ENCODE measurements at regions not wholly inside any gene's neighbourhood (a gene's known extent, or its start where the extent isn't known, plus 50 kb on each side); places are given as distances from the start of the nearest gene placed in this dataset.

GRCh38 chr11:105321696-105322095 is 182.1 kb upstream of the CARD18 start:
- no CpG with 5 or more reads among the region's 2 CpGs for WGBS (ENCODE audit: extremely low coverage, insufficient coverage, low lambda C conversion rate)
- Histone ChIP-seq H3K79me1 (ENCODE audit: low read length) (no peaks in the 10 kb centered on the region), H2BK15ac (replicated peaks; ENCODE audit: low read depth) (no peak overlapping the region)

GRCh38 chr11:105315287-105315686 is 175.7 kb upstream of the CARD18 start:
- no peak overlapping the region for H3K27ac ChIP-seq (ENCODE audit: low read depth, low read length)
- H3K4me2 ChIP-seq (ENCODE audit: low read length), result no peak overlapping the region
- H2AK5ac ChIP-seq (ENCODE audit: low read length), result no peak overlapping the region
- no peak overlapping the region for H3K4ac ChIP-seq (ENCODE audit: low read depth, low read length)
- H3K56ac ChIP-seq (ENCODE audit: low read length), result no peak overlapping the region
- DNase-seq, result peak; percentile 45
- H4K5ac ChIP-seq (ENCODE audit: low read length), result no peak overlapping the region
- H3K4me1 ChIP-seq (ENCODE audit: control insufficient read depth, low read depth, low read length), result no peaks in the 10 kb centered on the region
- H2BK5ac ChIP-seq (ENCODE audit: low read length), result no peak overlapping the region
- no peaks in the 10 kb centered on the region for H3K79me2 ChIP-seq (ENCODE audit: control insufficient read depth, insufficient read depth, low read length)
- H3K18ac ChIP-seq (ENCODE audit: low read length), result no peak overlapping the region
- H2BK120ac ChIP-seq (ENCODE audit: low read depth, low read length), result no peak overlapping the region
- H3K36me3 ChIP-seq (ENCODE audit: control insufficient read depth, insufficient read depth, low read length), result no peaks in the 10 kb centered on the region
- H3K4me3 ChIP-seq (ENCODE audit: low read length), result no peak overlapping the region
- no peak overlapping the region for H3K9ac ChIP-seq (ENCODE audit: low read length)
- no peaks in the 10 kb centered on the region for H3K27me3 ChIP-seq (ENCODE audit: insufficient read depth, low read length, poor library complexity)
- no CpG with 5 or more reads among the region's 2 CpGs for WGBS (ENCODE audit: extremely low coverage, insufficient coverage, low lambda C conversion rate)
- no peak overlapping the region for H2BK15ac ChIP-seq (replicated peaks; ENCODE audit: low read depth)
- no peak overlapping the region for H4K8ac ChIP-seq (ENCODE audit: low read depth, low read length)
- no peak overlapping the region for H3K23ac ChIP-seq (ENCODE audit: low read length)
- no peaks in the 10 kb centered on the region for H3K79me1 ChIP-seq (ENCODE audit: low read length)

More at GRCh38 chr11:105321696-105322095, 182.1 kb upstream of the CARD18 start:
- no peak overlapping the region for H2AK5ac ChIP-seq (ENCODE audit: low read length)
- H3K36me3 ChIP-seq (ENCODE audit: control insufficient read depth, insufficient read depth, low read length), result no peaks in the 10 kb centered on the region
- no peak overlapping the region for H4K5ac ChIP-seq (ENCODE audit: low read length)
- H3K4ac ChIP-seq (ENCODE audit: low read depth, low read length), result no peak overlapping the region
- H3K56ac ChIP-seq (ENCODE audit: low read length), result no peak overlapping the region
- H3K23ac ChIP-seq (ENCODE audit: low read length), result no peak overlapping the region
- DNase-seq, result no peak
- H2BK120ac ChIP-seq (ENCODE audit: low read depth, low read length), result no peak overlapping the region
- H4K8ac ChIP-seq (ENCODE audit: low read depth, low read length), result no peak overlapping the region
- H3K4me1 ChIP-seq (ENCODE audit: control insufficient read depth, low read depth, low read length), result no peaks in the 10 kb centered on the region
- H3K18ac ChIP-seq (ENCODE audit: low read length), result no peak overlapping the region
- H3K4me2 ChIP-seq (ENCODE audit: low read length), result no peak overlapping the region
- H3K4me3 ChIP-seq (ENCODE audit: low read length), result no peak overlapping the region
- no peak overlapping the region for H3K27ac ChIP-seq (ENCODE audit: low read depth, low read length)
- no peak overlapping the region for H2BK5ac ChIP-seq (ENCODE audit: low read length)
- no peaks in the 10 kb centered on the region for H3K27me3 ChIP-seq (ENCODE audit: insufficient read depth, low read length, poor library complexity)
- no peak overlapping the region for H3K9ac ChIP-seq (ENCODE audit: low read length)
- H3K79me2 ChIP-seq (ENCODE audit: control insufficient read depth, insufficient read depth, low read length), result no peaks in the 10 kb centered on the region

GRCh38 chr11:105312266-105312665 is 172.7 kb upstream of the CARD18 start:
- H3K36me3 ChIP-seq (ENCODE audit: control insufficient read depth, insufficient read depth, low read length), result no peaks in the 10 kb centered on the region
- no peak overlapping the region for H3K56ac ChIP-seq (ENCODE audit: low read length)
- no peak overlapping the region for H3K4ac ChIP-seq (ENCODE audit: low read depth, low read length)
- no CpG with 5 or more reads among the region's 2 CpGs for WGBS (ENCODE audit: extremely low coverage, insufficient coverage, low lambda C conversion rate)
- no peak for DNase-seq
- H3K23ac ChIP-seq (ENCODE audit: low read length), result no peak overlapping the region
- no peaks in the 10 kb centered on the region for H3K4me1 ChIP-seq (ENCODE audit: control insufficient read depth, low read depth, low read length)
- no peak overlapping the region for H3K4me2 ChIP-seq (ENCODE audit: low read length)
- H2AK5ac ChIP-seq (ENCODE audit: low read length), result no peak overlapping the region
- no peaks in the 10 kb centered on the region for H3K27me3 ChIP-seq (ENCODE audit: insufficient read depth, low read length, poor library complexity)
- H3K4me3 ChIP-seq (ENCODE audit: low read length), result no peak overlapping the region
- H3K79me1 ChIP-seq (ENCODE audit: low read length), result no peaks in the 10 kb centered on the region
- no peak overlapping the region for H3K18ac ChIP-seq (ENCODE audit: low read length)
- no peak overlapping the region for H4K5ac ChIP-seq (ENCODE audit: low read length)
- no peak overlapping the region for H2BK120ac ChIP-seq (ENCODE audit: low read depth, low read length)
- no peak overlapping the region for H2BK15ac ChIP-seq (replicated peaks; ENCODE audit: low read depth)
- H3K27ac ChIP-seq (ENCODE audit: low read depth, low read length), result no peak overlapping the region
- no peak overlapping the region for H3K9ac ChIP-seq (ENCODE audit: low read length)
- H4K8ac ChIP-seq (ENCODE audit: low read depth, low read length), result no peak overlapping the region
- no peaks in the 10 kb centered on the region for H3K79me2 ChIP-seq (ENCODE audit: control insufficient read depth, insufficient read depth, low read length)
- H2BK5ac ChIP-seq (ENCODE audit: low read length), result no peak overlapping the region

- Histone ChIP-seq H3K4ac (ENCODE audit: low read depth, low read length) (no peak overlapping the region), H3K56ac (ENCODE audit: low read length) (no peak overlapping the region), H3K4me2 (ENCODE audit: low read length) (no peak overlapping the region), H4K8ac (ENCODE audit: low read depth, low read length) (no peak overlapping the region), H3K18ac (ENCODE audit: low read length) (no peak overlapping the region), H3K27me3 (ENCODE audit: insufficient read depth, low read length, poor library complexity) (no peaks in the 10 kb centered on the region), H3K79me1 (ENCODE audit: low read length) (no peaks in the 10 kb centered on the region), H3K27ac (ENCODE audit: low read depth, low read length) (no peak overlapping the region), H2BK15ac (replicated peaks; ENCODE audit: low read depth) (no peak overlapping the region), H2BK5ac (ENCODE audit: low read length) (no peak overlapping the region), H4K5ac (ENCODE audit: low read length) (no peak overlapping the region), H3K4me1 (ENCODE audit: control insufficient read depth, low read depth, low read length) (no peaks in the 10 kb centered on the region), H2AK5ac (ENCODE audit: low read length) (no peak overlapping the region), H3K4me3 (ENCODE audit: low read length) (no peak overlapping the region), H3K79me2 (ENCODE audit: control insufficient read depth, insufficient read depth, low read length) (no peaks in the 10 kb centered on the region), H3K23ac (ENCODE audit: low read length) (no peak overlapping the region), H2BK120ac (ENCODE audit: low read depth, low read length) (no peak overlapping the region), H3K9ac (ENCODE audit: low read length) (no peak overlapping the region), H3K36me3 (ENCODE audit: control insufficient read depth, insufficient read depth, low read length) (no peaks in the 10 kb centered on the region)
- WGBS (ENCODE audit: extremely low coverage, insufficient coverage, low lambda C conversion rate), result no CpG with 5 or more reads among the region's 3 CpGs
- DNase-seq, result no peak
Observed at GRCh38 chr11:105298630-105299029, 159.1 kb upstream of the CARD18 start.

GRCh38 chr11:105298174-105298573 is 158.6 kb upstream of the CARD18 start:
- WGBS (ENCODE audit: extremely low coverage, insufficient coverage, low lambda C conversion rate), result no CpG with 5 or more reads among the region's 2 CpGs
- Histone ChIP-seq H3K4ac (ENCODE audit: low read depth, low read length) (no peak overlapping the region), H3K4me2 (ENCODE audit: low read length) (no peak overlapping the region), H2BK15ac (replicated peaks; ENCODE audit: low read depth) (no peak overlapping the region), H3K4me1 (ENCODE audit: control insufficient read depth, low read depth, low read length) (no peaks in the 10 kb centered on the region), H3K23ac (ENCODE audit: low read length) (no peak overlapping the region), H4K8ac (ENCODE audit: low read depth, low read length) (no peak overlapping the region), H3K79me2 (ENCODE audit: control insufficient read depth, insufficient read depth, low read length) (no peaks in the 10 kb centered on the region), H2BK5ac (ENCODE audit: low read length) (no peak overlapping the region), H3K56ac (ENCODE audit: low read length) (no peak overlapping the region), H3K36me3 (ENCODE audit: control insufficient read depth, insufficient read depth, low read length) (no peaks in the 10 kb centered on the region), H2BK120ac (ENCODE audit: low read depth, low read length) (no peak overlapping the region), H3K9ac (ENCODE audit: low read length) (no peak overlapping the region), H3K27ac (ENCODE audit: low read depth, low read length) (no peak overlapping the region), H3K27me3 (ENCODE audit: insufficient read depth, low read length, poor library complexity) (no peaks in the 10 kb centered on the region), H3K79me1 (ENCODE audit: low read length) (no peaks in the 10 kb centered on the region), H3K18ac (ENCODE audit: low read length) (no peak overlapping the region), H3K4me3 (ENCODE audit: low read length) (no peak overlapping the region), H2AK5ac (ENCODE audit: low read length) (no peak overlapping the region), H4K5ac (ENCODE audit: low read length) (no peak overlapping the region)
- DNase-seq, result peak; percentile 17

- Histone ChIP-seq H2BK15ac (replicated peaks; ENCODE audit: low read depth) (no peak overlapping the region), H2BK5ac (ENCODE audit: low read length) (no peak overlapping the region), H3K4me2 (ENCODE audit: low read length) (no peak overlapping the region), H2AK5ac (ENCODE audit: low read length) (no peak overlapping the region), H3K79me1 (ENCODE audit: low read length) (no peaks in the 10 kb centered on the region), H3K56ac (ENCODE audit: low read length) (no peak overlapping the region), H3K9ac (ENCODE audit: low read length) (no peak overlapping the region), H3K18ac (ENCODE audit: low read length) (no peak overlapping the region), H3K4ac (ENCODE audit: low read depth, low read length) (no peak overlapping the region), H4K5ac (ENCODE audit: low read length) (no peak overlapping the region), H3K4me1 (ENCODE audit: control insufficient read depth, low read depth, low read length) (no peaks in the 10 kb centered on the region), H4K8ac (ENCODE audit: low read depth, low read length) (no peak overlapping the region), H3K4me3 (ENCODE audit: low read length) (no peak overlapping the region), H2BK120ac (ENCODE audit: low read depth, low read length) (no peak overlapping the region), H3K36me3 (ENCODE audit: control insufficient read depth, insufficient read depth, low read length) (no peaks in the 10 kb centered on the region), H3K27ac (ENCODE audit: low read depth, low read length) (no peak overlapping the region), H3K23ac (ENCODE audit: low read length) (no peak overlapping the region), H3K79me2 (ENCODE audit: control insufficient read depth, insufficient read depth, low read length) (no peaks in the 10 kb centered on the region), H3K27me3 (ENCODE audit: insufficient read depth, low read length, poor library complexity) (no peaks in the 10 kb centered on the region)
- DNase-seq, result no peak
- no CpG with 5 or more reads among the region's 2 CpGs for WGBS (ENCODE audit: extremely low coverage, insufficient coverage, low lambda C conversion rate)
Observed at GRCh38 chr11:105297463-105297862, 157.9 kb upstream of the CARD18 start.
